SKM-1 treated with dmso at 0.1 percent for 144 hours (cell line): ENCODE measurements at regions not wholly inside any gene's neighbourhood (a gene's known extent, or its start where the extent isn't known, plus 50 kb on each side); places are given as distances from the start of the nearest gene placed in this dataset.
"Not testable (repeated sequence)": the region's sequence is repeated elsewhere in the genome, so short reads cannot be mapped to it uniquely, and the experiment has no call there.

Experiments used
- DNase-seq: peaks from one replicate; lab custom pipeline; 2025; ENCODE audit not compliant: unreplicated experiment; lab: John Stamatoyannopoulos, UW

GRCh38 chr18:29741461-29741860 is 1301.1 kb downstream of the DSC3 start:
- no peak for DNase-seq

DNA sequence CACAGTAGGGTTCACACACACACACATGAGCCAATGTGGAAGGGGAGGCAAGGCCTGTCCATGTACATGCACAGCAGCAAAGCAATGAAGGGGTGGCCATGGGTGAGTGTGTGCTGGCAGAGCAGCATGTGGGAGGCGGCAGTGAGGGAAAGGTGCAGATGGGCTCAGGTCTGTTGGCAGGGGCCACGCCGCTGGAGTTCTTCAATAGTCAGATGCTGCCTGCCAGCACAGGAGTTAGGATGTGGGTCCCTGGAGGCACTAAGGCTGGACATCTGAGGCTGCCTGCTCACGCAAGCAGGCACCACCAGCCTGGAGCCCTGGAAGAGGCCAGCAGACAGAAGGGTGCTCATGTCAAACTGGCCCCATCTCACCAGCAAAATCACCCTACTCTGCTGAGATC is 1304.9 kb downstream of the DSC3 start:
- DNase-seq: no peak

- DNase-seq: no peak
These were observed 1305.4 kb downstream of the DSC3 start for GRCh38 chr18:29737190-29737589.

DNA sequence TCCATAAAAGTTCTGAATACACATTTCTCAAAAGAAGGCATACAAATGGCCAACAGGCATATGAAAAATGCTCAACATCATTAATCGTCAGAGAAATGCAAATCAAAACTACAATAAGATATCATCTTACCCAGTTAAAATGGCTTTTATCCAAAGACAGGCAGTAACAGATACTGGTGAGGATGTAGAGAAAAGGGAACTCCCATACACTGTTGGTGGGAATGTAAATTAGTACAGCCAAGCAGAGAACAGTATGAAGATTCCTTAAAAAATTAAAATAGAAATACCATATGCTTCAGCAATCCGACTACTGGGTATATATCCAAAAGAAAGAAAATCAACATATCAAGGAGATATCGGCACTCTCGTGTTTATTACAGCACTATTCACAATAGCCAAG is 1312.5 kb downstream of the DSC3 start:
- no peak for DNase-seq

DNA sequence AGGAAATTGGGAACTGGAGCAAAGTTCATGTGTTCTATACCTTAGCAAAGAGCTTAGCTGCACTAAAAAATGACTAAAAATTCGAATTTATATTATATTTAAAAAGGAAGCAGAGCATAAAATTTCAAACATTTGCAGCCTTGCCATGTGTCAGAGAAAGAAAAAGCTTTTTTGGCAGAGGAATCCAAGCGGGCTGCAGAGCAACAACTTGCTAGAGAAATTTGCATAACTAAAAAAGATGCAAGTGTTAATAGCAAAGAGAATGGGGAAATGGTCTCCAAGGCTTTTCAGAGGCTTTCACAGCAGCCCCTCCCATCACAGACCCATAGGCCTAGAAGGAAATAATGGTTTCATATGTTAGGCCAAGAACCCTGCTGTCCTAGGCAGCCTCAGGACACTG is 1315.9 kb downstream of the DSC3 start:
- DNase-seq: no peak

DNA sequence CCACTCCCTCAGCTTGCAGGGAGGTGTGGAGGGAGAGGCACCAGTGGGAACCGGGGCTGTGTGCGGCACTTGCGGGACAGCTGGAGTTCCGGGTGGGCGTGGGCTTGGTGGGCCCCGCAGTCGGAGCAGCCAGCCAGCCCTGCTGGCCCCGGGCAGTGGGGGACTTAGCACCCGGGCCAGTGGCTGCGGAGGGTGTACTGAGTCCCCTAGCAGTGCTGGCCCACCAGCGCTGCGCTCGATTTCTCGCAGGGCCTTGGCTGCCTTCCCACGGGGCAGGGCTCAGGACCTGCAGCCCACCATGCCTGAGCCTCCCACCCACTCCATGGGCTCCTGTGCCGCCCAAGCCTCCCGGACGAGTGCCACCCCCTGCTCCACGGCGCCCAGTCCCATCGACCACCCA is 1319.1 kb downstream of the DSC3 start:
- not testable (repeated sequence) for DNase-seq

DNA sequence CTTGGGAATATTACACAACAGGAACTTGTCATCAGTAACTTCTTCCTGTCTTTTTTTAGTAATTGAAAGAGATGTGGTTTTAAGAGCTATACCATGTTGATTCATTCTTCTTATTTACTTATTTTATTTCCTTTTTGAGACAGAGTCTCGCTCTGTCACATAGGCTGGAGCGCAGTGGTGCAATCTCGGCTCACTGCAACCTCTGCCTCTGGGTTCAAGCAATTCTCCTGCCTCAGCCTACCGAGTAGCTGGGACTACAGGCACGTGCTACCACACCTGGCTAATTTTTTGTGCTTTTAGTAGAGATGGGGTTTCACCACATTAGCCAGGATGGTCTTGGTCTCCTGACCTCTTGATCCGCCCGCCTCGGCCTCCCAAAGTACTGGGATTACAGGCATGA is 1326.6 kb downstream of the DSC3 start:
- not testable (repeated sequence) for DNase-seq

GRCh38 chr18:29712785-29713184 is 1329.8 kb downstream of the DSC3 start:
- DNase-seq: no peak

DNA sequence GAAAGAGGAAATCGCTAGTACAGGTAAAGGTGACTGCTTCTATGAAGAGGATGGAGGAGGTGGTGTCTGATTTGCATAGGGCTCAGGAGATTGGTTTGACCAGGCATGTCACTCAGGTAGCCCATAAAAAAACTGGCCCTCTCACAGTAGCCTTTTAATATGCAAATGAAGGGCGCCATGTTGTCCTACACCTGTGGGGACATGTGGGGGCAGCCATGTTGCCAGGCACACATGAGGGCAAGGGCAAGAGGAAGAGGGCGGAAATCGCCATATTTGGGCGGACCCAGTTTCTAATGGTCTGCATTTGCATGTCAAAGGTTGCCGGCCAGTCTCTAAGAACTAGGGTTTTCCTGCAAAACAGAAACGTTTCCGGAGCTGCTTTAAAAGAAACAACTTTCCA is 1330.6 kb downstream of the DSC3 start:
- DNase-seq: no peak

DNA sequence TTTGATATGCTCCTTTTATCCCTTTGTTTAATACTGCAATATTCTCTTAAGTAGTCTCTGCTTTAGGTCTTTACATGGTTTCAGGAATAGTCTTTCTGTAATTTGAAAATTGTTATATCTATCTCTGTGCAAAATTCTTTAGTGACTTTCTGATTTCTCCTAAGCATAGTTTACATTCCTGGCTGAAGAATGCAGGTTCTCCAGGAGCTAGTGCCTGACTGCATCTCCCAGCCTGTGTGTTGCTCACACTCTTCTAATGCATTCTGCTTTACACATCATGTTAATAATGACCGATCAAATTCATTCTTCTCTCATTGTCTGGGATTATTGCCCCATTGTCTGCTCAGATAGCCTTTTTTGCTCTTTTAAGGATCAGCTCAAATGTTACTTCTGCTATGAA is 1349.2 kb downstream of the DSC3 start:
- DNase-seq: no peak

GRCh38 chr18:29681578-29681977 is 1361.0 kb downstream of the DSC3 start:
- no peak for DNase-seq

GRCh38 chr18:29664278-29665036 is 1378.1 kb downstream of the DSC3 start:
- no peak for DNase-seq

DNA sequence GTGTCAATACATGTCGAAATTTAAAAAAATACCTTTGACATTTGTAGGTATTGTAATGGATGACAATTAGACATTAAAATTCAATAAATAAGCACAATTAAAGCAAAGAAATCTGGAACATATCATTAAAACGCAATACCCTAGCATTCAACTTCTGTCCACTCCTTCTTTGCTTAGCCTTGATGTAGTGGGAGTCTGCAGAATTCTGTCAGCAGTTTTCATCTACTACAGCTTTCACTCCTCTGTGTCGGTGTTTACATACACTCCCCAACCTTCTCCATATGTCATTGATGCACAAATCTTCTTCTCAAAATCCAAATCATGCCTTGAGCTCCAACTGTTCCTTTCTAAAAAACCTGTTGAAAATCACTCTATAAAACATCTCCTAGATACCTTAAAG is 1380.6 kb downstream of the DSC3 start:
- DNase-seq: no peak

DNA sequence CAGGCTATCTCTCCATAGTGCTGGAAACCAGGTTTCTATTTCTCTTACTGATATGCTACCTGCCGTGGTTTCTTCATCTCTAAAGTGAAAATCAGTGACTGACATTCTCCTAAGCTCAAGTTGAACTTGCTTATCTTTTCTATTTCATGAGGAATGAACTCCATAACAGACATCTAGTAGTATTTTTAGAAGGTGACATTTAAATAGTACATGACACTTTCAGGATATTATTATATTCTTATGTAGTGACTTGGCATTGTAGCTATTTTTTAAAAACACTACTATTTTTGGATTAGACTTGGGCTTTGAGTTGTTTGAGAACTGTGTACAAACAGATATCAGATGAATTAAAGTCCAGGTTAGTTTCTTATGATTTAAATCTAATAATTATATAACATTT is 1381.8 kb downstream of the DSC3 start:
- no peak for DNase-seq

DNA sequence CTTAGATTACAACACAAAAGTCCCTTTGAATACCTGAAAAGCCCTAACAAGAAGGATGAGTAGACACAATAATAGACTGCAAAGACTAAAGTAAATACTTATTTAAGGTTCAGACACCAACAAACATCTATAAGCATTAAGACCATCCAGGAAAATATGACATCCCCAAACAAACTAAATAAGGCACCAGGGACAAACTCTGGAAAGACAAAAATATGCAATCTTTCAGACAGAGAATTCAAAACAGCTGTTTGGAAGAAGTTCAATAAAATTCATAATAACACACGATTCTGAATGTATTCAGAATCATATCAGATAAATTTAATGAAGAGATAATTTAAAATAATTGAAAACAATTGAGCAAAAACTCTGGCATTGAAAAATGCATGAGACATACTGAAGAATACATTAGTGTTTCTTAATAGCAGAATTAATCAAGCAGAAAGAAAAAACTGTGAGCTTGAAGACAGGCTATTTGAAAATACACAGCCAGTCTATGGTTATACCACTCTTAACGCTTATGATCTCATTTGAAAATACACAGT is 1388.8 kb downstream of the DSC3 start:
- no peak for DNase-seq

GRCh38 chr18:29652797-29653196 is 1389.7 kb downstream of the DSC3 start:
- DNase-seq: no peak

DNA sequence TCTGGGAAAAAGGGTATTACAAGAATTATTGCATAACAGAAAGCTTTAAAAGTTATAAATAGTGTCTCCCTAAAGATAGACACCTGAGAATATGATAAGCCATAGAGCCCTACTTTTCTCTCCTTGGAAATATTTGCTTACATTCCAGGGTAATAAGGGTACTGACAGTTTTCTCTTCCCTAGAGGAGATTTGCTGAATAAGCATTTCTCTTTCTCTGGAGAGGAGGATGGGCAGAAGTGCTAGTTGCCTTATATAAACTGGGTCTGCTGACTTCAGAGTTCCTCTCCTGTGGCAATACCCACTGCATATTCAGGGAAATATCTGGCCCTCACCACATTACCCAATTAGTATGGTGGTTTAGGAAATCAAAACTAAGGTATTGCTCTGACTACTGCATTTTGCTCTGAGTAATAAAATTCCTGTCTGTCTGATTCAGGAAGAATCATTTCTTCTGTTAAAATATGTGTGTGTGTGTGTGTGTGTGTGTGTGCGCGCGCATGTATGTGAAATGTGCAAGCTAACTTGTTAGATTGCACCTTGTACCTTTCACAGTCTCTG is 1391.3 kb downstream of the DSC3 start:
- DNase-seq: no peak

- DNase-seq: no peak
These were observed 1393.7 kb downstream of the DSC3 start for GRCh38 chr18:29648891-29649290.

DNA sequence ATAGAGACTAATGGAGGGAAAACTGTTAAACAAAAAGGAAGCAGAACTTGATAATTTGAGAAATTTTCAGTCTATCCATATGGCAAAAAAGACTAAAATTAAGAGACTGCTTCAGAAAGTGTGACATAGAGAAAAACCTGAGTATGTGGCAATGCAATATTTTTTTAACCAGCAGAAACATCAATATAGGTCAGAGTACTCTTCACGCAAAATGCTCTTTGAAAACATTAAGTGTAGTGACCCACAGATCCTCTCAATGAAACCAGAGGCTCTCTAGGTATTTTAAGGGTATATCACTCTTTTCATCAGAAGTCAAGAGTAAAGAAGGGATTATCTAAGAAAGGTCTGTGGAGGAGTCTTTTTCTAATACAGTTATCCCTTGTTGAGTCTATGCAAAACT is 1394.8 kb downstream of the DSC3 start:
- no peak for DNase-seq

DNA sequence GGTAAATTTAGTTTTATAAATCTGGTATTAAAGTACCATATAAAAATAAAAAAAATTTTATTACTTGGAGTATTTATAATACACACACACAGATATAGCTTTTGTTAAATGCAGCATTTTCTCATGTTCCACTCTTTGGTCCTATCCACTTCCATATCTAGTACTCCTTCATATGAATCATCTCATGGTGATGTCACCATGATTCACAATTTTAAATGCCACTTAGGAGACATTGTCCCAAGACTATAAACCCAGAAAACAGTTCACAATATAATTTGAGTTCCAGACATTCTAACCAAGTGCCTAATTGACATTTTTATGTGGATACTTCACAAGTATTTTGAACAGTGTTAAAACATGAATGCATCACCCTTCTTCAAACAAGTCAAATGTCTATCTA is 1398.3 kb downstream of the DSC3 start:
- DNase-seq: no peak

- DNase-seq: no peak
These were observed 1413.0 kb downstream of the DSC3 start for GRCh38 chr18:29629493-29630036.

DNA sequence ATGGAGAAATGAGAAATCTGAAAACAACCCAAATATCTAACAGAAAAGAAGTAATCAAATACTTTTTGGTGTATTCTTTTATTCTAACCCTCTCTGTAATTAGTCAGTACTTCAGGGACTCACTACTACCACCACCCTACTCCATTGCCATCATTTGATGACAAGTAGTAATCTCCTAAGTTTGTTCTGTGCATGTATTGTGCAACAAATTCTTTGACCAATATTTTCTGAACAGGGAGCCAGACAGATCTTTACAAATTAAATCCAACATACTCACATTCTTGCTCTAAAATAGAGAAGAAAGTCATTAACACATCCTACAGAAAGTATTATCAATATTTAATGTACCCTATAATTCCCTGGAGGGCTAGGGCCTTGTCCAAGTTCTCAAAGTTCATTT is 1416.4 kb downstream of the DSC3 start:
- no peak for DNase-seq
